MM.1S (cell line): ENCODE measurements at regions not wholly inside any gene's neighbourhood (a gene's known extent, or its start where the extent isn't known, plus 50 kb on each side); places are given as distances from the start of the nearest gene placed in this dataset.

Experiments used
- DNase-seq: peaks from one replicate; pipeline ENCODE4 v3.0.0-alpha.2; 2015
- H2AFZ ChIP-seq: fragments of 300-600 bp; sonication (generic); 2 replicates; pipeline ENCODE4 v1.6.0; 2016; ENCODE audit warnings: antibody characterized with exemption, low read length
- H3F3A ChIP-seq: fragments of 300-600 bp; sonication (generic); 2 replicates; pipeline ENCODE4 v1.6.1; 2016; ENCODE audit warnings: mild to moderate bottlenecking, antibody characterized with exemption, low read length, moderate library complexity, mixed read lengths; ENCODE audit not compliant: insufficient read depth
- H3K27ac ChIP-seq: fragments of 300-600 bp; sonication (generic); 2 replicates; pipeline ENCODE4 v1.5.1; 2016; ENCODE audit warnings: mild to moderate bottlenecking, low read length
- H3K27me3 ChIP-seq: fragments of 300-600 bp; sonication (generic); replicated peaks from 2 replicates; pipeline ENCODE4 v1.6.0; 2016; ENCODE audit warnings: low read length; ENCODE audit not compliant: insufficient read depth
- H3K36me3 ChIP-seq: fragments of 300-600 bp; sonication (generic); replicated peaks from 2 replicates; pipeline ENCODE4 v1.6.1; 2016; ENCODE audit warnings: mild to moderate bottlenecking, low read length, mixed read lengths; ENCODE audit not compliant: insufficient read depth
- H3K4me1 ChIP-seq: fragments of 300-600 bp; sonication (generic); 2 replicates; pipeline ENCODE4 v1.6.1; 2016; ENCODE audit warnings: low read length, mixed read lengths
- H3K4me2 ChIP-seq: fragments of 300-600 bp; sonication (generic); 2 replicates; pipeline ENCODE4 v1.6.0; 2016; ENCODE audit warnings: low read depth, low read length
- H3K4me3 ChIP-seq: fragments of 300-600 bp; sonication (generic); 2 replicates; pipeline ENCODE4 v1.5.1; 2016; ENCODE audit warnings: low read length, mixed read lengths
- H3K79me2 ChIP-seq: fragments of 300-600 bp; sonication (generic); 2 replicates; pipeline ENCODE4 v1.6.1; 2016; ENCODE audit warnings: mixed run types, low read length, mixed read lengths
- H3K9ac ChIP-seq: fragments of 300-600 bp; sonication (generic); 2 replicates; pipeline ENCODE4 v1.6.1; 2016; ENCODE audit warnings: low read length, mixed read lengths
- H3K9me2 ChIP-seq: fragments of 300-600 bp; sonication (generic); replicated peaks from 2 replicates; pipeline ENCODE4 v1.6.1; 2016; ENCODE audit warnings: mild to moderate bottlenecking, low read length, mixed read lengths; ENCODE audit not compliant: insufficient read depth
- H3K9me3 ChIP-seq: fragments of 300-600 bp; sonication (generic); replicated peaks from 2 replicates; pipeline ENCODE4 v1.6.1; 2016; ENCODE audit warnings: mild to moderate bottlenecking, low read length, mixed read lengths; ENCODE audit not compliant: insufficient read depth
- H4K20me1 ChIP-seq: fragments of 300-600 bp; sonication (generic); 2 replicates; pipeline ENCODE4 v1.6.1; 2016; ENCODE audit warnings: mild to moderate bottlenecking, low read length, moderate library complexity, mixed read lengths; ENCODE audit not compliant: insufficient read depth
- EZH2 ChIP-seq: fragments of 300-600 bp; sonication (generic); optimal IDR thresholded peaks from 2 replicates; pipeline ENCODE3; 2017; ENCODE audit warnings: low read depth, mild to moderate bottlenecking, antibody characterized with exemption, low read length, mixed read lengths
- EZH2phosphoT487 ChIP-seq: fragments of 300-600 bp; sonication (generic); IDR thresholded peaks from 2 replicates; pipeline ENCODE4 v1.6.1; 2018; ENCODE audit warnings: antibody characterized with exemption, low read length
- TF ChIP-seq, protein P1 (sequence below): fragments of 300-600 bp; sonication (generic); IDR thresholded peaks from 2 replicates; pipeline ENCODE4 v1.5.1; 2016; ENCODE audit warnings: antibody characterized with exemption, low read length, mixed read lengths

DNA sequence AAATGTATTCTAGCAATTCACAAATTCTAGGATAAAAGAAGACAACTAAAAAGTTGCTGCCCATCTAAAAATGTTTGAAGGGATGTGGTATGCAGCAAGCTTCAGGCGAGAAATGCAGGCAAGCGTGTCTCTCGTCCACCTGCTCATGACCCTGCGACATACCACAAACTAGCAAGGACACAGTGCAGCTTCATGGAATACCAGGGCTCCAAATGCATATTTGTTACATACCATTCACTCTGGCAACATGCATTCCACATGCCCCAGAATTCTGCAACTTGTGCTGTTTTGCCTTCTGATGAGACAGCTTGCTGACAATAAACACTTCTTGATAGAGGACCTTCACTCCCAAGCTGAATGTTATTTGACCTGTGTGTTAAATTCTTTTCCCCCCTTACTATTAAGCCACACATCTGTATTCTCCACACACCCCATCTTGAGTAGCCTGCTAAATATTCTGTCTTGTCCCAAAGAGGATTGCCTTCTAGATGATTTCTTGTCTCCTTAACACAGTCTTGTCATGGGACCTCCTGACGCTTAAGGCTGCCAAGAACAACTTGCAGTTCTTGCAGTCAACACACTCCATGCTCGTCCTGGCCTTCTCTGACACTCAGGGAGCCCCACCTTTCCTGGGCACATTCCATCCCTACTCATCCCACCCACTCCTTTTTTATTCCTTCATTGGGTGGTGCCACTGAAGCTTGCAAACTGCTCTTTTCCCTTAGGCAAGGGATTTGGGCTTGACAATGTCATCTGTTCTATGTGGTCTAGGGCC lies 340.5 kb downstream of the PIK3R1 start:
- no peak for DNase-seq
- Histone ChIP-seq H3K9ac (no peak overlapping the region), H2AFZ (no peak overlapping the region), H3K9me3 (no peaks in the 10 kb centered on the region), H3K79me2 (no peaks in the 10 kb centered on the region), H3K4me1 (no peaks in the 10 kb centered on the region), H3K4me2 (no peak overlapping the region), H3K4me3 (no peak overlapping the region), H3K27me3 (no peaks in the 10 kb centered on the region), H3F3A (no peaks in the 10 kb centered on the region), H4K20me1 (no peaks in the 10 kb centered on the region), H3K9me2 (no peaks in the 10 kb centered on the region), H3K27ac (no peak overlapping the region), H3K36me3 (no peaks in the 10 kb centered on the region)
- TF ChIP-seq EZH2phosphoT487 (no peak), EZH2 (no peak)
- TF ChIP-seq, protein P1, sequence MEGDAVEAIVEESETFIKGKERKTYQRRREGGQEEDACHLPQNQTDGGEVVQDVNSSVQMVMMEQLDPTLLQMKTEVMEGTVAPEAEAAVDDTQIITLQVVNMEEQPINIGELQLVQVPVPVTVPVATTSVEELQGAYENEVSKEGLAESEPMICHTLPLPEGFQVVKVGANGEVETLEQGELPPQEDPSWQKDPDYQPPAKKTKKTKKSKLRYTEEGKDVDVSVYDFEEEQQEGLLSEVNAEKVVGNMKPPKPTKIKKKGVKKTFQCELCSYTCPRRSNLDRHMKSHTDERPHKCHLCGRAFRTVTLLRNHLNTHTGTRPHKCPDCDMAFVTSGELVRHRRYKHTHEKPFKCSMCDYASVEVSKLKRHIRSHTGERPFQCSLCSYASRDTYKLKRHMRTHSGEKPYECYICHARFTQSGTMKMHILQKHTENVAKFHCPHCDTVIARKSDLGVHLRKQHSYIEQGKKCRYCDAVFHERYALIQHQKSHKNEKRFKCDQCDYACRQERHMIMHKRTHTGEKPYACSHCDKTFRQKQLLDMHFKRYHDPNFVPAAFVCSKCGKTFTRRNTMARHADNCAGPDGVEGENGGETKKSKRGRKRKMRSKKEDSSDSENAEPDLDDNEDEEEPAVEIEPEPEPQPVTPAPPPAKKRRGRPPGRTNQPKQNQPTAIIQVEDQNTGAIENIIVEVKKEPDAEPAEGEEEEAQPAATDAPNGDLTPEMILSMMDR: no peak

DNA sequence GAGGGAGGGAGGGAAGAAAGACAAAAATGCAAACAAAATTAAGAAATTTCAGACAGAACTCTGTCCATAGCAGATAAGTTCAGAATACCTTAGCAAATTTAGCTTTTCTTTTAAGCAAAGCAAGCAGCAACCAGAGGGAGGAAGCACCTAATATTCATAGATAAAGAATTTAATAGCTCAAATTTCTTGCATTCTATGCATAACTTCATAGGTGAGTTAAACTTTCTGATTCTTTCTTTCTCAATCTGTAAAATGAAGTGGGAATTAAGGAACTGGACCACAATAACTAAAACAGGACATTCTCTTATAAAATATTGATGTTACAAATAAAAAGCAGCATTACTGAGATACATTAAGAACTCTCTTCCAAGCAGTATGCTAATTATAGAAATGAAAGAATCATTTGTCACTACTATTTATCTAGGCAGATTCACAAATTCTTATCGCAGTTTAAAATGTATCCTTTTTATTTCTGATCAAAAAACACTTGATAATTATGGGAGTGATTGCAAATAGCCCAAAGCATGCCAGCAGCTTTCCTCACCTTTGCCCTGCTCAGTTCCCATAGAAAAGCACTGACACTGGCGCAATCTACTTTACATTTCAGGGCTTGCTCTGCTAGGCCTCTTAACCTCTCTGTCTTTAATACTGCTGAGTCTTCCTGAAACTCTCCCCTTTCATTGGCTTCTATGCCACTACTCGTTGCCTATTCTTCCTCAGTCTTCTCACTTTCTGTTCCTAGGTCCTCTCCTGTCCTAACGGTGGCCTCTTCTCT lies 341.8 kb downstream of the PIK3R1 start:
- Histone ChIP-seq H3F3A (no peaks in the 10 kb centered on the region), H4K20me1 (no peaks in the 10 kb centered on the region), H3K79me2 (no peaks in the 10 kb centered on the region), H3K9ac (no peak overlapping the region), H2AFZ (no peak overlapping the region), H3K4me2 (no peak overlapping the region), H3K9me2 (no peaks in the 10 kb centered on the region), H3K27me3 (no peaks in the 10 kb centered on the region), H3K4me1 (no peaks in the 10 kb centered on the region), H3K9me3 (no peaks in the 10 kb centered on the region), H3K27ac (no peak overlapping the region), H3K36me3 (no peaks in the 10 kb centered on the region), H3K4me3 (no peak overlapping the region)
- TF ChIP-seq, protein P1: no peak
- TF ChIP-seq EZH2phosphoT487: no peak
- no peak for TF ChIP-seq EZH2
- DNase-seq: no peak

DNA sequence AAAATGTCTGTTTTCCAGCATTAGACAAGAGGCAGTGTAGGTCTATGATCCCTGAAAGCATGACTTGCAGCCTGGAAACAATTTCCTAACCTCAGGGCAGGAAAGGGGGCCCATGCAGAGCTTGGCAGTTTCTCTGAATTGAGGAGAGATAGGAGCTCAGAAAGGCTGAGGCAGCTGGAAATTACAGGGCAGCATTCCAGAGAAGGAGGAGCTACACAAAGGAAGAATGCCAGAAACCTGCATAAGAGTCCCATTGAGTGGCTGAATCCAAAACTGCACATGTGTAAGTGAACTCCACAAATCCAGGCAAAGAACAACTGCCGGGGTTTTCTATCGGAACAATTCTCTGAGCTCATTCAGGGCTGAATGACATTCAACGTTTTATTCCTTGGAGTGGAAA lies 346.8 kb downstream of the PIK3R1 start:
- no peak overlapping the region for H3K4me2 ChIP-seq
- no peaks in the 10 kb centered on the region for H3K27me3 ChIP-seq
- no peaks in the 10 kb centered on the region for H3K36me3 ChIP-seq
- H3K79me2 ChIP-seq: no peaks in the 10 kb centered on the region
- TF ChIP-seq EZH2 (no peak), EZH2phosphoT487 (no peak)
- TF ChIP-seq, protein P1: no peak
- H3K27ac ChIP-seq: no peak overlapping the region
- no peak for DNase-seq
- no peaks in the 10 kb centered on the region for H3K9me3 ChIP-seq
- no peaks in the 10 kb centered on the region for H3K4me1 ChIP-seq
- H4K20me1 ChIP-seq: no peaks in the 10 kb centered on the region
- H3K9ac ChIP-seq: no peak overlapping the region
- H3K9me2 ChIP-seq: no peaks in the 10 kb centered on the region
- H2AFZ ChIP-seq: no peak overlapping the region
- no peak overlapping the region for H3K4me3 ChIP-seq
- no peaks in the 10 kb centered on the region for H3F3A ChIP-seq
